SJSA1 (cell line): ENCODE measurements at regions not wholly inside any gene's neighbourhood (a gene's known extent, or its start where the extent isn't known, plus 50 kb on each side); places are given as distances from the start of the nearest gene placed in this dataset.
"Not testable (repeated sequence)": the region's sequence is repeated elsewhere in the genome, so short reads cannot be mapped to it uniquely, and the experiment has no call there.

Source experiments
- DNase-seq, 2 experiments: peaks; one replicate each; pipeline ENCODE4 v3.0.0-alpha.2; 2015 to 2020; ENCODE audit warnings: low spot score in 2 of 2, low read depth in 1 of 2
- H3K27ac ChIP-seq: fragments of 250-450 bp; sonication (Bioruptor Pico); 2 replicates; pipeline ENCODE4 v1.5.1; 2020; ENCODE audit warnings: mild to moderate bottlenecking, moderate library complexity
- H3K27me3 ChIP-seq: fragments of 250-450 bp; sonication (Bioruptor Pico); replicated peaks from 2 replicates; pipeline ENCODE4 v1.5.1; 2020; ENCODE audit warnings: mild to moderate bottlenecking, moderate library complexity
- H3K36me3 ChIP-seq: fragments of 250-450 bp; sonication (Bioruptor Pico); 2 replicates; pipeline ENCODE4 v1.5.1; 2020; ENCODE audit warnings: mild to moderate bottlenecking
- H3K4me1 ChIP-seq: fragments of 250-450 bp; sonication (Bioruptor Pico); replicated peaks from 2 replicates; pipeline ENCODE4 v1.6.1; 2021; ENCODE audit warnings: mild to moderate bottlenecking
- H3K4me3 ChIP-seq: fragments of 250-450 bp; sonication (Bioruptor Pico); 2 replicates; pipeline ENCODE4 v1.5.1; 2020; ENCODE audit warnings: mild to moderate bottlenecking
- H3K9me3 ChIP-seq: fragments of 250-450 bp; sonication (Bioruptor Pico); replicated peaks from 2 replicates; pipeline ENCODE4 v1.5.1; 2020; ENCODE audit warnings: mild to moderate bottlenecking

DNA sequence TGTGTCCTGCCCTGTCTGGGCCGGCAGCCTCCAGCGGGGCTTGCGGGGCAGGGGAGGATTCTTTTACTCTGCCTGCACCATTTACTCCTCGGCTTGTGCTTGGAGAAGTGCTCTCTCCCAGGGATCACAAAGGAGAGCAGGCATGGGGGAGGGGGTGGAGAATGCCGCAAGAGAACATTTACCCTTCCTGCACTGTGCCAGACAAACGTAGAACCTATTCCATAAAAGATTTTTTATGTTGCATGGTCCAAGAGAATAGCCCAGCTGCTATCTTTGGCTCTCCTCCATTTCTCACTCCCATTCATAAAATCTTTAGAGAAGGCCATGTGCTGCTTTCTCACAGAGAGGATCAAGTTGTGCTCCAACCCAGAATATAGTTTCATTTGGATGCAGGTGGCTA lies 159.4 kb downstream of the SPTSSA start:
- Histone ChIP-seq H3K36me3 (no peaks in the 10 kb centered on the region), H3K27ac (no peak overlapping the region), H3K27me3 (no peaks in the 10 kb centered on the region), H3K4me3 (no peak overlapping the region), H3K4me1 (no peaks in the 10 kb centered on the region), H3K9me3 (no peaks in the 10 kb centered on the region)
- no peak for DNase-seq

DNA sequence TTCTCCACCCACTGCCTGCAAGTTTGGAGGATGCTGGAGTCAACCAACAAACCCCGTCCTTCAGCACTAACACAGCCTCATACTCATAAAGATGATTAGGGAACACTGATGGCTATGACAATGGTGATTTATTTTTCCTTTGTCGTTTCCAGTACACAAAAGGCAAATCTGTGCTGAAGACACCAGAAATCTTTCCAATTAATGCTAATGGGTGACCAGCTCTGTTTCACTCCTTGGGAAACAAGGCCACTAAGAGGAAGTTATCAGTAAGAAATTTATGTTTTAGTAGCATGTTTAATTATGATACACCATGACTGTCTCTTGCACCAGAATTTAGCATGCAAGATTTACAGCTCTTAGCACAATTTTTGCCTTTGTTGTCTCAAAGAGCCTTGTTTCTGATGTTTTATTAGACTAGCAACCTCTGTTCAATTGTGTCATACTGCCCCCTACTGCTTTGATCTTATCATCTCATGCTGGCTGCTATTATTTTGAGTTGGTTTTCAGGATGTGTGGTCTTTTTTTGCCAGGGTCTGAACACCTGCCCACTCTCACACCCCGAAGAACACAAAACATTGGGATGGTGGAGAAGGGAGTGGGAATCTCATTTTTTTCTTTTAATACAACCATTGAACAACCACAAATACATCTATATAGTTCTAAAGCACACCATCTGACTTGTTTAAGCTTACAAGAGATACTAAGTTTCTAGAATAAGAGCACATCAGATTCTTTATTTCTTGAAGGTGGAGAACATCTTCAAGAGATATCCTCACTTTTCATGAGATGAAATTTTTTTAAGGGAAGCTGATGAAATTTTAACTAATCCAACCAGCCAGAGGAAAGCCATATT lies 160.9 kb downstream of the SPTSSA start:
- H3K4me1 ChIP-seq = no peaks in the 10 kb centered on the region
- no peaks in the 10 kb centered on the region for H3K27me3 ChIP-seq
- no peaks in the 10 kb centered on the region for H3K9me3 ChIP-seq
- DNase-seq = peak in 1 of 2 experiments; percentile 26
- no peak overlapping the region for H3K4me3 ChIP-seq
- H3K36me3 ChIP-seq = no peaks in the 10 kb centered on the region
- no peak overlapping the region for H3K27ac ChIP-seq

DNA sequence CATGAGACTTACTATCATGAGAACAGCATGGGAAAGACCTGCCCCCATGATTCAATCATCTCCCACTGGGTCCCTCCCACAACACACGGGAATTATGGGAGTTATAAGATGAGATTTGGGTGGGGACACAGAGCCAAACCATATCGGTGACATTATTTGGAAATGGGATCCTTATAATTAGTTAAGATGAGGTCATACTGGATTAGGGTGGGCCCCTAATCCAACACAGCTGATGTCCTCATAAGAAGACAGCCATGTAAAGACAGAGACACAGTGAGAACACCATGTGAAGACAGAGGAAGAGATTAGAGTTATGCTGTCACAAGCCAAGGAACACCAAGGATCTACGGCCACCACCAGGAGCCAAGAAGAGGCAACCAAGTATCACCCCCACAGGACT lies 161.7 kb downstream of the SPTSSA start:
- Histone ChIP-seq H3K27me3 (no peaks in the 10 kb centered on the region), H3K27ac (no peak overlapping the region), H3K4me1 (no peaks in the 10 kb centered on the region), H3K4me3 (no peak overlapping the region), H3K36me3 (no peaks in the 10 kb centered on the region), H3K9me3 (no peaks in the 10 kb centered on the region)
- no peak for DNase-seq

DNA sequence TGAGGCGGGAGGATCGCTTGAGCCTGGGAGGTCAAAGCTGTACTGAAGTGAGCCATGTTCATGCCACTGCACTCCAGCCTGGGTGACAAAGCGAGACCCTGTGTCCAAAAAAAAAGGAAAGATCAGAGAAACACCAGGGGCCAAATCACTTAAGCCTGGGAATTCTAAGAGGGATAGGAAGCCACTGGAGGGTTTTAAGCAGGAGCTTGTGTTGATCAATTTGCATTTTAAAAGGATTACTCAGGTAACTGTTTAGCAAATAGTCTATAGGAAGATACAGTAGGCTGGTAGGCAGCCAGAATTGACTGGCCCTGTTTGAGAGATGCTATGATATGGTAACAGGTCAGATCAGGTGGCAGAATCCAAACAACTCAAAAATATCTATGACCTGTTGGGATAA lies 162.7 kb downstream of the SPTSSA start:
- Histone ChIP-seq H3K4me3 (no peak overlapping the region), H3K9me3 (no peaks in the 10 kb centered on the region), H3K4me1 (no peaks in the 10 kb centered on the region), H3K36me3 (no peaks in the 10 kb centered on the region), H3K27ac (no peak overlapping the region), H3K27me3 (no peaks in the 10 kb centered on the region)
- DNase-seq = no peak

DNA sequence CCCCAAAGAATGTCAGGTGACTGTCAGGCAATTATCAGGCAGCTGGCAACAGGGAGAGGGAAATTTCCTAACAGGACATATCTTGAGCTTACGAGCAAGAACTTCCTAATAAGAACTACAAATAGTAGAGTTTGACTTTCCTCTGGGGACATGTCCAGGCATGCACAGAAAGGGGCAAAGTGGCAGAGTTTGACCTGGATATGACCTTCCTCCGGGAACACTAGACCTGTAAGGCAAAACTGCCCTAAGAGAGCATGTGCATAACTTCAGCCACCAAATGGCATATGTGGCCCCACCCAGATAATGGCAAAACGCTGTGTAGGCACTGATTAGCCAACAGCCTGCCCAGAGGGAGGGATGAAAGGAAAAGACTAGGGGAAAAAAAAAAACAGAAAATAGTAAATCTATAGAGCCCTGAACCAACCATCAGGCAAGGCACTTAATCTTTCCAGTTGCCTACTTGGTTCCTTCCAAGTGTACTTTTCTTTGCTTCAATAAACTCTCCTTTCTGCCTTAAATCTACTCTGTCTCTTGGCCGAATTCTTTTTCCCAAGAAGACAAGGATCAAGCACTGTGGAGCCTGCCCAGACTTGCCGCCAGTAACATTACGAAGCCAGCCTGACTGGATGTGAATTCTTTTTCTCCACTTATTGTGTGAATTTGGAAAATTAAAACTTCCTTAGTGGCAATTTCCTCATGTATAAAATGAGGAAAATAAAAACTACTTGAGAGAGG lies 164.1 kb downstream of the SPTSSA start:
- Histone ChIP-seq H3K9me3 (no peaks in the 10 kb centered on the region), H3K4me3 (no peak overlapping the region), H3K27ac (no peak overlapping the region), H3K27me3 (no peaks in the 10 kb centered on the region), H3K4me1 (no peaks in the 10 kb centered on the region), H3K36me3 (no peaks in the 10 kb centered on the region)
- no peak for DNase-seq

DNA sequence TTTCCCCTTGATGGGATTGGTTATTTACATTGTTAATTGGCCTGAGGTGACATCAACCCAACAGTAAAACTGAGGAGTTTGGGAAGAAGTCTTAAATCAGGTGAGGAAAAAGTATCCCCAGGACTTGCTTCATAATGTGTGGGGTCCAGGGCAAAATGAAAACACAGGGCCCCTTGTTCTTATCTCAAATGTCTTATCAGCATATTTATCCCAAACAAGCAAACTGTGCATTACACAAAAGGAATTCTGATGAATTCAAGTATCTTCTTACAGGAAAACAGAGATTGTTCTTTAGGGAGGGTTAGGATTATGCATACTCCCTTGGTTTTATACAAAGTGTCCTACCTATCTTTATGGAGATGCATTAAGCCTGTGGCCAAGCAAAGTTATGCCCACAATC lies 178.4 kb downstream of the SPTSSA start:
- H3K4me3 ChIP-seq = no peak overlapping the region
- no peak overlapping the region for H3K27ac ChIP-seq
- DNase-seq = no peak
- H3K4me1 ChIP-seq = no peaks in the 10 kb centered on the region
- no peaks in the 10 kb centered on the region for H3K27me3 ChIP-seq
- no peaks in the 10 kb centered on the region for H3K9me3 ChIP-seq
- H3K36me3 ChIP-seq = no peaks in the 10 kb centered on the region

DNA sequence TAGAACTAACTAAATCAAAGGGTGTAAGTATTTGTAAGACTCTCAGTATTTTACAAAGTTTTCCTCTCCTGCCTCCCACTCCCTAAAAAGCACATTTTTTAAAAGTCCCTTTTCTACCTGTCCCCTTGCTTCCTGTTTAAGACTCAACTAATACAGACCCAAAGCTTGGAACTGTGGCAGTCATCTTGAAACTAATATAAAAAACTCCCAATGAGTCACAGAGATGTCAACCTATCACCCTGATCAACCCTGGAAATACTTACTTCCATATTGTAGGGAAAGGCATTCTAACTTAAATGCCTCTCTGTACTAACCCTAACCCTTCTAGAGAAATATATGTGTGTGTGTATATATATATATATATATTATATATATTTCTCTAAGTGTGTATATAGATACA lies 184.8 kb downstream of the SPTSSA start:
- Histone ChIP-seq H3K9me3 (no peaks in the 10 kb centered on the region), H3K4me1 (no peaks in the 10 kb centered on the region), H3K4me3 (no peak overlapping the region), H3K36me3 (no peaks in the 10 kb centered on the region), H3K27ac (no peak overlapping the region), H3K27me3 (no peaks in the 10 kb centered on the region)
- no peak for DNase-seq

DNA sequence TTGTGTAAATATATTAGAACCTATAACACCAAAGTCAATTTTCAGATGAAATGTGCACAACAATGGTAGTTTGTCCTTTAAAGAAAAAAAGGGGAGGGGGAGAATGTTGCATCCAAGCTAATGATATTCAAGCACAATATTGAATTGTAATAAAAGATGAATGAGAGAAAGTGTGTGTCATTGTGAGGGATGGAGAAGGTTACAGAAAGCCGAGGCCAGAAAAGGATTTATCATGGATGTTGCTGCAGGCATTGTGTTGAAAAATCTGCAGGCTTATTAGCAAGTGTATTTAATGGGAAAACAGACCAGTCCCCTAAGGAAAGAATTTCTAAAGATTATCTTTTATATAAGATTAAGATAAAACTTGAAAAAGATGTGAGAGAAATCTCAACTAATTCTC lies 186.5 kb downstream of the SPTSSA start:
- H3K4me3 ChIP-seq = no peak overlapping the region
- no peaks in the 10 kb centered on the region for H3K4me1 ChIP-seq
- no peak for DNase-seq
- H3K27ac ChIP-seq = no peak overlapping the region
- H3K36me3 ChIP-seq = no peaks in the 10 kb centered on the region
- no peaks in the 10 kb centered on the region for H3K9me3 ChIP-seq
- H3K27me3 ChIP-seq = no peaks in the 10 kb centered on the region

DNA sequence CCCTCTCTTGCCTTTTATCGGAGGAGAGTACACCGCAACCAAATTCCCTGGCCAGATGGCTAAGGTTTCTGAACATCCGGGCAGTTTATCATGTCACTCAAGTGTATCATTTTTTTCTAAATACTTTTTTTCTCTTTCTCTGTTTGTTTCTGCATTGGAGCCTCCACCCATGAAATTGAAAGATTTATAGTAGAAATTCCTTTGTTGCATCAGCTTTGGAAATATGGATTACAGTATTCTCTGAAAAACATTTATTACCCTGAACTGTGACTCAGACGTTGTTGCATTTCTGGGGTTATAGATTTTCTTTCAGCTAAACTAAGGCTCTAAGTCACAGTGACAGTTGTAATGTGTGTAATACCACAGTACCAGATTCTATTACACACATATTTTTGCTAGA lies 187.0 kb downstream of the SPTSSA start:
- DNase-seq = no peak

DNA sequence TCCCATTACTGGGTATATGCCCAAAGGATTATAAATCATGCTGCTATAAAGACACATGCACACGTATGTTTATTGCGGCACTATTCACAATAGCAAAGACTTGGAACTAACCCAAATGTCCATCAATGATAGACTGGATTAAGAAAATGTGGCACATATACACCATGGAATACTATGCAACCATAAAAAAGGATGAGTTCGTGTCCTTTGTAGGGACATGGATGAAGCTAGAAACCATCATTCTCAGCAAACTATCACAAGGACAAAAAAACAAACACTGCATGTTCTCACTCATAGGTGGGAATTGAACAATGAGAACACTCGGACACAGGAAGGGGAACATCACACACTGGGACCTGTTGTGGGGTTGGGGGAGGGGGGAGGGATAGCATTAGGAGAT lies 188.3 kb downstream of the SPTSSA start:
- not testable (repeated sequence) for H3K4me1 ChIP-seq, H3K27ac ChIP-seq, H3K36me3 ChIP-seq, H3K9me3 ChIP-seq, DNase-seq, H3K27me3 ChIP-seq, H3K4me3 ChIP-seq

More for the DNA sequence above, 187.0 kb downstream of the SPTSSA start:
- no peak overlapping the region for H3K4me3 ChIP-seq
- no peaks in the 10 kb centered on the region for H3K4me1 ChIP-seq
- no peak overlapping the region for H3K27ac ChIP-seq
- H3K9me3 ChIP-seq = no peaks in the 10 kb centered on the region
- H3K36me3 ChIP-seq = no peaks in the 10 kb centered on the region
- H3K27me3 ChIP-seq = no peaks in the 10 kb centered on the region

DNA sequence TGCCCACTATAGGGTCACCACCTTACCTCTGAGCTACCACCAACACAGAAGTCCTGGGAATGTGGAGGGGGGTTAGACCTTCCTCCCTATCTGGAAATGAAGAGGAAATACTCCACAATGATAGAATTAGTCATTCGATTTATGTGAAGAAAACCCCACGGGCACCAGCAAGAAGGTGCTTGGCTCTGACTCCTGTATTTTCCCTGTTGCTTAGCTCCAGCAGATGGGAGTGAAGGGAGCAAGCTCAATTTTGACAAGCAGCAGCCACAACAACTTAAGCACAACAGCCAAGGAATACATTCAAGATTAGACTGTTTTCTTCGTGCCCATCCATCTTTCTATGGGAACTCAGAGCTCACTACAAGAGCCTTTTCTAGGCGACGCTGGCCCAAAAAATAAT lies 191.7 kb downstream of the SPTSSA start:
- H3K27me3 ChIP-seq = no peaks in the 10 kb centered on the region; the same call in 1 of the 2 replicates
- H3K4me3 ChIP-seq = no peak overlapping the region
- no peak for DNase-seq
- H3K4me1 ChIP-seq = no peaks in the 10 kb centered on the region
- H3K9me3 ChIP-seq = no peaks in the 10 kb centered on the region
- H3K27ac ChIP-seq = no peak overlapping the region
- H3K36me3 ChIP-seq = no peaks in the 10 kb centered on the region

DNA sequence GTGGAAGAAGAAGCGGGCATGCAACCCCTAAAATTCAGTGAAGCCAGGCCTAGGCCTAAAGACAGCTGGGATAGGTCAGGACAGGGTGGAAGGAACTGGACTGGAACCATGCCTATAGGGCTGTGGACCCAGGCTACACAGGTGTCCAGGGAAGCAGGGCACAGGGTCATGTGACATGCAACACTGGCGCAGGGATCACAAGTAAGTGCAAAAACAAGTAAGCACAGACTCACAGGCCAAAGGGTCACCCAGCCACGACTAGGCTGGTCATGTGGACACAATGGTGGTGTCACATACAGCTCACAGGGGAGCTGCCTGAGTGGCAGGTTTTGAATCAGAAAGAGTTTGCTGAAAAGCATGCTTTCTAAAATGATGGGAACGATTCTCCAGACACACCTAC lies 195.7 kb downstream of the SPTSSA start:
- no peaks in the 10 kb centered on the region for H3K36me3 ChIP-seq
- DNase-seq = no peak
- no peak overlapping the region for H3K27ac ChIP-seq
- no peaks in the 10 kb centered on the region for H3K4me1 ChIP-seq
- H3K27me3 ChIP-seq = no peaks in the 10 kb centered on the region; the same call in 1 of the 2 replicates
- H3K4me3 ChIP-seq = no peak overlapping the region
- H3K9me3 ChIP-seq = no peaks in the 10 kb centered on the region

DNA sequence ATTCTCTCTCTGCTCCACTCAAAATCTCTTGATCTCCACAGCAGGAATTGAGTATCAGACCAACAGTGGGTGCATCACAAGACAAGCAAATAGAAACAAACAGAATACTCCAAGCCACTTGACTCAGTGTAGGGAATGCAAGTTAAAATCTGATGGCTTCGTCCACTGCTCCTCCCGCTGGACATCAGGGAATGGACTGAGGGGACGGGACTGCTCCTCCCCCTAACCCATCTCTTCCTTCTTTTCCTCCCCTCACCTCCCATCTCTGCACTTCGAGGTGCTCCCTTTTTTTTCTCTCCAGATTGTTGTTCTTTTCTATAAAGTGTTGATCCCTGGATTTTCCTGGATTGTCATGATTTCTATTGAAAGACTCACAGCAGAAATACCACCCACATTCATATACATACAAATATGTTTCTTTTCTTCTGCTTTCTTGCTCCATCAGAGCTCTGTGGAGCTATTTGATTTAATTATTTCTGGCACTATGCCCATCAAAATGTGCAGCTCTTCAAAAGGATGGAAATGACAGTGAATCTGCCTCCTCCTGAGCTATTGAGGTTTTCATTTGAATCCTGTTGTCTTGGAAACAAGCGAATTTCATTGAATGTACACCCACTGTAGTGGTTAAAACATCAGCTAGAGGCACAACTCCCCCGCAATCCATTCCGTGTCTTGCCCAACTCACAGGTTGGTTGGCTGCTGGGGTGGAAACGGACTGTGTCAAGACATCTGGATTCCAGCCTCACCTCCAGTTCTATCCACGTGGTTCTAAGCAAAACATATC lies 199.7 kb downstream of the SPTSSA start:
- DNase-seq = no peak
- Histone ChIP-seq H3K27ac (no peak overlapping the region), H3K36me3 (no peaks in the 10 kb centered on the region), H3K4me1 (no peaks in the 10 kb centered on the region), H3K4me3 (no peak overlapping the region), H3K9me3 (no peaks in the 10 kb centered on the region), H3K27me3 (no peaks in the 10 kb centered on the region)

DNA sequence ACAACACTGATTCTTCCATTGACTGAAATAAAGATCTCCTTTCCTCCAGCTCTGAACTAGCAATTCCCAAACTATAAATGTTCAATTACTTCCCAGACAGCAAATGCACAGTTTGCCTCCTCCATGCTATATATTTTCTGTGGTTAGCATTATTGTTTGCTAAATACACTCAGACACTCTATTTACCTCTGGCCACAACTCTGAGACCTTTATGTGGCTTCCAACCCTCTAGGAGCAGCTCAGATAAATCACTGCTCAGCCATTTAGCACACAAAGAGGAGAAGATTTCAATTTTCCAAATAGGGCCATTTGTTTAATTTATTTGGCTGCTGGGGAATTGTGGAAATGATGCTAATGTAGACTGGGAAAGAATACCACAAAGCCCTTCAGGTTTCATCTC lies 202.0 kb downstream of the SPTSSA start:
- H3K27ac ChIP-seq = no peak overlapping the region
- no peaks in the 10 kb centered on the region for H3K9me3 ChIP-seq
- H3K4me1 ChIP-seq = no peaks in the 10 kb centered on the region
- no peaks in the 10 kb centered on the region for H3K36me3 ChIP-seq
- H3K4me3 ChIP-seq = no peak overlapping the region
- DNase-seq = no peak
- no peaks in the 10 kb centered on the region for H3K27me3 ChIP-seq
